HEK293T (cell line): ENCODE measurements at regions not wholly inside any gene's neighbourhood (a gene's known extent, or its start where the extent isn't known, plus 50 kb on each side); places are given as distances from the start of the nearest gene placed in this dataset.

Experiments
- CTCF ChIA-PET: fragments of 350-600 bp; formaldehyde crosslinking; extraction: SDS; loops from one replicate; lab custom pipeline; 2021; ENCODE audit warnings: antibody characterized with exemption, inconsistent platforms; lab: Yijun Ruan, JAX
- POLR2A ChIA-PET: fragments of 350-600 bp; formaldehyde crosslinking; extraction: SDS; loops from one replicate; lab custom pipeline; 2020; ENCODE audit warnings: antibody characterized with exemption, inconsistent platforms; lab: Yijun Ruan, JAX
- DNase-seq: peaks from one replicate; pipeline ENCODE4 v3.0.0; 2012; ENCODE audit warnings: mixed read lengths; ENCODE audit errors: extremely low spot score
- ARNT ChIP-seq: fragments of 450-650 bp; IDR thresholded peaks from 2 replicates; pipeline ENCODE4 v1.6.1; 2017; ENCODE audit warnings: mild to moderate bottlenecking
- BHLHE40 ChIP-seq: fragments of 450-650 bp; IDR thresholded peaks from 2 replicates; pipeline ENCODE4 v1.6.1; 2016; ENCODE audit warnings: mild to moderate bottlenecking, moderate library complexity, borderline replicate concordance
- CTBP1 ChIP-seq: fragments of 450-650 bp; IDR thresholded peaks from 2 replicates; pipeline ENCODE4 v1.6.1; 2016; ENCODE audit warnings: borderline replicate concordance
- ELF4 ChIP-seq: fragments of 450-650 bp; IDR thresholded peaks from 2 replicates; pipeline ENCODE4 v1.6.1; 2017; ENCODE audit warnings: antibody characterized with exemption
- FOXA1 ChIP-seq: fragments of 450-650 bp; IDR thresholded peaks from 2 replicates; pipeline ENCODE4 v1.6.1; 2016; ENCODE audit warnings: mild to moderate bottlenecking
- FOXK2 ChIP-seq: fragments of 450-650 bp; IDR thresholded peaks from 2 replicates; pipeline ENCODE4 v1.6.1; 2016; ENCODE audit warnings: mild to moderate bottlenecking
- FOXM1 ChIP-seq: fragments of 450-650 bp; IDR thresholded peaks from 2 replicates; pipeline ENCODE4 v1.6.1; 2017; ENCODE audit warnings: mild to moderate bottlenecking, borderline replicate concordance
- HDGF ChIP-seq: fragments of 450-650 bp; IDR thresholded peaks from 2 replicates; pipeline ENCODE4 v1.6.1; 2017; ENCODE audit warnings: antibody characterized with exemption, borderline replicate concordance
- L3MBTL2 ChIP-seq: fragments of 450-650 bp; conservative IDR thresholded peaks from 2 replicates; pipeline ENCODE4 v1.6.1; 2016; ENCODE audit warnings: mild to moderate bottlenecking
- LEF1 ChIP-seq: fragments of 450-650 bp; IDR thresholded peaks from 2 replicates; pipeline ENCODE4 v1.6.1; 2017; ENCODE audit warnings: mild to moderate bottlenecking, borderline replicate concordance
- NFRKB ChIP-seq: fragments of 450-650 bp; IDR thresholded peaks from 2 replicates; pipeline ENCODE4 v1.6.1; 2016; ENCODE audit warnings: mild to moderate bottlenecking, moderate library complexity
- PKNOX1 ChIP-seq: fragments of 450-650 bp; IDR thresholded peaks from 2 replicates; pipeline ENCODE4 v1.6.1; 2016
- SP1 ChIP-seq: fragments of 450-650 bp; IDR thresholded peaks from 2 replicates; pipeline ENCODE4 v1.6.1; 2017
- SUZ12 ChIP-seq: fragments of 450-650 bp; IDR thresholded peaks from 2 replicates; pipeline ENCODE4 v1.6.1; 2016; ENCODE audit warnings: mild to moderate bottlenecking
- TARDBP ChIP-seq: fragments of 450-650 bp; IDR thresholded peaks from 2 replicates; pipeline ENCODE4 v1.6.1; 2016
- ZNF384 ChIP-seq: fragments of 450-650 bp; IDR thresholded peaks from 2 replicates; pipeline ENCODE4 v1.6.1; 2016

- TF ChIP-seq FOXK2, result no peak
- no peak for TF ChIP-seq SUZ12
- no peak for TF ChIP-seq BHLHE40
- no peak for TF ChIP-seq NFRKB
- no peak for TF ChIP-seq TARDBP
- peak; percentile 41 for DNase-seq
- ChIA-PET POLR2A (interaction anchor here (1.0 kb wide), 1 partner anchor 39 kb away, joined by 3 read pairs; no protein-coding TSS in a partner anchor), CTCF (interaction anchor here (0.6 to 3.7 kb wide), 21 partner anchors 12 to 1148 kb away, joined by 3 to 33 read pairs (median 3); no protein-coding TSS in a partner anchor)
Measured at GRCh38 chr14:34098045-34098984, 147.4 kb upstream of the EGLN3 start.

DNA sequence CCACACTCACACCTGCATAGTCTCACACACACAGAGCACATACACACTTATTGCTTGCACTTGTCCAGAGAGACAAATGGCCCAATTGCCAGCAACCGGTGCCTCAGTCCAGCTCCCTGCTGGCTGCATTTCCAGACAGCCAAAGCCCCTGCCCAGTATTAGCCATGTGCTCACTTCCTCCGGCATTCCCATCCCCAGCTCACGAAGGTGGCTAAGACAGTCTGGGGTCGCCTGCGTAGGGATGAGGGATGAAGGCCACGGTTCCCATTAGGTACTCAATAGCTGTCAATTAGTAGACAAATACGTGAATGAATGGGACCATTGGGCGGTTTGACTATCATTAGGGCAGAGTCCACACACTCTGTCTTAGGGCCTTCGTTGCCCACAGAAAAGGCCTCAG lies 146.8 kb upstream of the EGLN3 start:
- POLR2A ChIA-PET, result interaction anchor here (0.6 to 2.1 kb wide), 2 partner anchors 37 to 505 kb away, joined by 3 to 9 read pairs; no protein-coding TSS in a partner anchor
- no peak for TF ChIP-seq NFRKB
- no peak for TF ChIP-seq HDGF
- TF ChIP-seq SUZ12, result no peak
- no peak for TF ChIP-seq LEF1
- TF ChIP-seq FOXA1, result no peak
- TF ChIP-seq ZNF384, result no peak
- no peak for TF ChIP-seq L3MBTL2
- TF ChIP-seq PKNOX1, result no peak
- TF ChIP-seq FOXM1, result no peak
- CTCF ChIA-PET, result interaction anchor here (0.9 to 3.7 kb wide), 6 partner anchors 16 to 260 kb away, joined by 3 to 33 read pairs (median 10); no protein-coding TSS in a partner anchor
- no peak for DNase-seq

- ChIA-PET CTCF (no interaction called here), POLR2A (no interaction called here)
- no peak for TF ChIP-seq HDGF
- no peak for TF ChIP-seq SUZ12
- TF ChIP-seq LEF1, result no peak
- no peak for TF ChIP-seq FOXM1
- no peak for TF ChIP-seq ZNF384
- no peak for TF ChIP-seq FOXA1
- TF ChIP-seq SP1, result no peak
- no peak for TF ChIP-seq CTBP1
- no peak for TF ChIP-seq ELF4
- TF ChIP-seq FOXK2, result no peak
- no peak for TF ChIP-seq L3MBTL2
- TF ChIP-seq NFRKB, result no peak
- TF ChIP-seq ARNT, result no peak
- TF ChIP-seq PKNOX1, result no peak
- no peak for DNase-seq
Measured at GRCh38 chr14:34094384-34094783, 143.5 kb upstream of the EGLN3 start.

DNA sequence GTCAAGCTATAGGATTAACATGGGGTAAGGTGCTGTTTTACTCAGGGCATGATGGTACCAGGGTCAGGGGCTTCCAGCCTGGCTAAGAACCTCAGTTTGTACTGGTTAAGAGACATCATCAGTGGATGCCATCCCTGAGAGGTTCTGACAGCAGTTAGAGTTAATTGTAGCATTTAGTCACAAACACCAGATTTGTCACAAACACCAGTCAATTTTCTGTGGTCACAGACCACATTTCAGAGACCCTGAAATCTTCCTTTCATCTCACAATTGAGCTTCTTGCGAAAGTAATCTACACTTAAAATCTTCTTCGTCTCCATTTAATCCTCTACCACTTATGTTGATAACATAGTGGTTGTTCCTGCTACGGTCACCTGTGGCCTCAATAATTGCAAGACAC lies 143.0 kb upstream of the EGLN3 start:
- CTCF ChIA-PET, result no interaction called here
- POLR2A ChIA-PET, result no interaction called here
- no peak for DNase-seq
- TF ChIP-seq TARDBP, result no peak
- TF ChIP-seq BHLHE40, result no peak
- TF ChIP-seq FOXM1, result no peak
- no peak for TF ChIP-seq ARNT
- TF ChIP-seq PKNOX1, result no peak
- TF ChIP-seq SP1, result no peak
- no peak for TF ChIP-seq ELF4
- TF ChIP-seq FOXK2, result no peak
- no peak for TF ChIP-seq CTBP1
- TF ChIP-seq FOXA1, result no peak
- no peak for TF ChIP-seq LEF1
- TF ChIP-seq L3MBTL2, result no peak

DNA sequence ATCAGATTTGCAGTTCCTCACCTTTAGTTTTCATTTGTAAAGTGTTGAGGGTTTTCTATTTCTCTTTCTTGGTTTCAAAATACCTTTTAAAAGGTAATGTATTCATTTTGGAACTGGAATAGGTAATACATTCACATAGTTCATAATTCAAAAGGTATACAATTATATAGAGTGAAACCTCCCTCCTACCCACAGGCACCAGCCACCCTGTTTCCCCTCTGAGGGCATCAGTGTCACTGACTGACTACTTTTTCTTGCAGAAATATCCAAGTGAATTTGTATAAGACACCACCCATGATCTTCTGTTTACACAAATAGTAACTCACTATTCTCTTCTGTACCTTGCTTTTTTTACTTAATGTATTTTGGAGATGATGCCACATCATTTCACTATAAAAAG lies 139.6 kb upstream of the EGLN3 start:
- DNase-seq, result no peak
- CTCF ChIA-PET, result no interaction called here
- no peak for TF ChIP-seq L3MBTL2
- no peak for TF ChIP-seq NFRKB
- no peak for TF ChIP-seq ZNF384
- POLR2A ChIA-PET, result no interaction called here

- TF ChIP-seq ELF4, result no peak
- TF ChIP-seq SP1, result no peak
- no peak for TF ChIP-seq HDGF
- TF ChIP-seq CTBP1, result no peak
- no peak for TF ChIP-seq ARNT
- TF ChIP-seq ZNF384, result no peak
- TF ChIP-seq TARDBP, result no peak
- no peak for TF ChIP-seq L3MBTL2
- no peak for TF ChIP-seq FOXM1
- ChIA-PET CTCF (interaction anchor here (0.6 kb wide), 1 partner anchor 130 kb away, joined by 3 read pairs; no protein-coding TSS in a partner anchor), POLR2A (no interaction called here)
- no peak for DNase-seq
Measured at GRCh38 chr14:34088914-34089313, 138.0 kb upstream of the EGLN3 start.
